ENCODE measurements at regions not wholly inside any gene's neighbourhood (a gene's known extent, or its start where the extent isn't known, plus 50 kb on each side); places are given as distances from the start of the nearest gene placed in this dataset.
A peak's percentile ranks its signal among the peaks of the same experiment; 100 is the strongest.

GRCh38 chr15:88403351-88403791 is 63.8 kb downstream of the MRPL46 start:
- Histone ChIP-seq H3K9me3 (no peaks in the 10 kb centered on the region), H3K27me3 (peaks cover 0 to 2% (median 0%) of the 10 kb centered on the region in 4 donors), H3K4me3 (no peak overlapping the region), H3K27ac (replicated peaks in 1 of 4) (no peak overlapping the region), H3K36me3 (no peaks in the 10 kb centered on the region), H3K4me1 (peaks cover 0 to 11% (median 4%) of the 10 kb centered on the region in 4 donors)
- WGBS: 73% methylated on average over 9 of the region's 9 CpGs
- DNase-seq (ENCODE audit: extremely low spot score): peak; percentile 85
- intact Hi-C loops (cut with DNase I): no loop called here
- TF ChIP-seq POLR2A (IDR thresholded peaks at IDR 0.05; ENCODE audit: low read depth): no peak
- TF ChIP-seq POLR2AphosphoS5 (IDR thresholded peaks at IDR 0.05): no peak
- TF ChIP-seq CTCF (IDR thresholded peaks at IDR 0.05): no peak
- TF ChIP-seq EP300 (IDR thresholded peaks at IDR 0.05): no peak

- WGBS: 53% methylated on average over 10 of the region's 10 CpGs
- Histone ChIP-seq H3K9me3 (no peaks in the 10 kb centered on the region), H3K36me3 (no peaks in the 10 kb centered on the region), H3K27ac (replicated peaks in 1 of 4) (no peak overlapping the region), H3K4me3 (no peak overlapping the region), H3K4me1 (peaks cover 0 to 11% (median 4%) of the 10 kb centered on the region in 4 donors), H3K27me3 (peaks cover 0 to 3% (median 0%) of the 10 kb centered on the region in 4 donors)
- intact Hi-C loops (cut with DNase I): no loop called here
- DNase-seq (ENCODE audit: extremely low spot score): peak; percentile 90
- TF ChIP-seq POLR2AphosphoS5 (IDR thresholded peaks at IDR 0.05) (no peak), EP300 (IDR thresholded peaks at IDR 0.05) (no peak), CTCF (IDR thresholded peaks at IDR 0.05) (no peak), POLR2A (IDR thresholded peaks at IDR 0.05; ENCODE audit: low read depth) (no peak)
These were observed 65.1 kb downstream of the MRPL46 start for GRCh38 chr15:88401996-88402656.

- no peaks in the 10 kb centered on the region for H3K36me3 ChIP-seq
- peak; percentile 92 for DNase-seq (ENCODE audit: extremely low spot score)
- peaks cover 0 to 11% (median 4%) of the 10 kb centered on the region in 4 donors for H3K4me1 ChIP-seq
- TF ChIP-seq POLR2A (IDR thresholded peaks at IDR 0.05; ENCODE audit: low read depth) (no peak), POLR2AphosphoS5 (IDR thresholded peaks at IDR 0.05) (no peak)
- intact Hi-C loops (cut with DNase I): no loop called here
- H3K4me3 ChIP-seq: no peak overlapping the region
- peaks cover 0 to 3% (median 0%) of the 10 kb centered on the region in 4 donors for H3K27me3 ChIP-seq
- H3K27ac ChIP-seq (replicated peaks in 1 of 4): no peak overlapping the region
- no peaks in the 10 kb centered on the region for H3K9me3 ChIP-seq
- 39% methylated on average over 6 of the region's 13 CpGs for WGBS
These were observed 65.8 kb downstream of the MRPL46 start for GRCh38 chr15:88401251-88401995.

DNA sequence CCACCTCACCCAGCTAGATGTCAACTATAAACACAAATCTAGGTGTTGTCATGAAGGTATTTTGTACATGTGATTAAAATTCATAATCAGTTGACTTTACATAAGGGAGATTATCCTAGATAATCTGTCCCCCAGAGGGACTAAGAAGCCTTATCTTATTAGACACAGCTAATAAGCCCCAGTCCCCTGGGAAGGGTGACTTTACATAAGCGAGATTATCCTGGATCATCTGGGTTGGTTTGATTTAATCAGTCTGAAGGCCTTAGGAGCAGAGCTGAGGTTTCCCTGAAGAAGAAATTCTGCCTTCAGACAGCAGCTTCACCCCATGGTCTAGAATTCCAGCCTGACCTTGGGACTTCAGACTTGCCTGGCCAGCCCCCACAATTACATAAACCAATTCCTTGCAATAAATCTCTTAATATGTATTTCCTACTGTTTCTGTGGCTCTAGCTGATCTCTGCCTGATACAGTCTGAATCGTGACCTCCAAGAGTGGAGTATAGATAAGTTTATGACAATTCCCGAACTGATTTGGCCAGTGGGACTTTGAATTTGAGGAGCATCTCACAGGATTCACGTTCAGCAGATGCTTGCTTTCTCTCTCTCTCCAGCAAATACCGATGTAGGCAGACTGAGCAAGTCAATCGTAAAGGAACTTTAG is 66.5 kb downstream of the MRPL46 start:
- peak; percentile 60 for DNase-seq (ENCODE audit: extremely low spot score)
- Histone ChIP-seq H3K4me3 (no peak overlapping the region), H3K36me3 (no peaks in the 10 kb centered on the region), H3K27me3 (peaks cover 0 to 6% (median 0%) of the 10 kb centered on the region in 4 donors), H3K9me3 (peaks cover 0 to under 1% (median 0%) of the 10 kb centered on the region in 4 donors), H3K4me1 (peaks cover 0 to 11% (median 4%) of the 10 kb centered on the region in 4 donors), H3K27ac (replicated peaks in 1 of 4) (no peak overlapping the region)
- WGBS: 83% methylated on average over 6 of the region's 6 CpGs
- intact Hi-C loops (cut with DNase I): no loop called here
- TF ChIP-seq POLR2A (IDR thresholded peaks at IDR 0.05; ENCODE audit: low read depth) (no peak), POLR2AphosphoS5 (IDR thresholded peaks at IDR 0.05) (no peak), CTCF (IDR thresholded peaks at IDR 0.05) (no peak), EP300 (IDR thresholded peaks at IDR 0.05) (no peak)

- H3K4me1 ChIP-seq: peaks cover 0 to 11% (median 4%) of the 10 kb centered on the region in 4 donors
- H3K27me3 ChIP-seq: peaks cover 0 to 9% (median 0%) of the 10 kb centered on the region in 4 donors
- H3K4me3 ChIP-seq: no peak overlapping the region
- no peaks in the 10 kb centered on the region for H3K36me3 ChIP-seq
- DNase-seq (ENCODE audit: extremely low spot score): no peak
- intact Hi-C loops (cut with DNase I): no loop called here
- TF ChIP-seq CTCF (IDR thresholded peaks at IDR 0.05) (no peak), POLR2AphosphoS5 (IDR thresholded peaks at IDR 0.05) (no peak)
- peaks cover 0 to 4% (median 0%) of the 10 kb centered on the region in 4 donors for H3K9me3 ChIP-seq
- 94% methylated on average over 5 of the region's 5 CpGs for WGBS
- H3K27ac ChIP-seq (replicated peaks in 1 of 4): no peak overlapping the region
These were observed 67.1 kb downstream of the MRPL46 start for GRCh38 chr15:88400084-88400483.

All from esophagus muscularis mucosa (tissue), 4 donors.